ENCODE measurements at regions not wholly inside any gene's neighbourhood (a gene's known extent, or its start where the extent isn't known, plus 50 kb on each side); places are given as distances from the start of the nearest gene placed in this dataset.

DNA sequence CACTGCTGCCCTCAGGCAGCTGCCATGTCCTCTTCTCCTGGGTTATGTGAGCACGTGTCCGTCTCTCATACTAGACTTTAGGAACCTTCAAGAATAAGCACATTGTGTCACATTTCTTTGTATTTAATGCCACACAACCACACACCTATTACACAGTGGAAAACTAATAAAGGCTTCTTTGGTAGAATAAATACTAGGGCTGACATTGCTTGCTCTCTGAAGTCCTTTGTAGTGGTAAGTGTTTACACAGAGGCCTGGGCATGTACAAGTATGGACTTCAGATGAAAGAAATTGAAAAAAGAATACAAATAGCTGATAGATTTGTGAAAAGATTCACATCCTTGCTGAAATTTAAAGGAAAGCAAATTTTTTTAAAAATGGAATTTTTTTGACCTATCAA, 188.1 kb upstream of the CCL2 start:
- Histone ChIP-seq H3K4me2 (ENCODE audit: insufficient read depth, low read length) (no peak overlapping the region), H3K9me1 (replicated peaks; ENCODE audit: control insufficient read depth, extremely low read depth, insufficient read depth, low read length) (no peaks in the 10 kb centered on the region), H3K79me2 (ENCODE audit: control insufficient read depth, insufficient read depth, low read length) (no peaks in the 10 kb centered on the region), H4K20me1 (replicated peaks; ENCODE audit: control insufficient read depth, extremely low read depth, insufficient read depth, low read length) (no peaks in the 10 kb centered on the region), H3K9me3 (replicated peaks; ENCODE audit: control insufficient read depth, insufficient read depth, low read length) (no peaks in the 10 kb centered on the region), H3K4me3 (replicated peaks in 1 of 3; ENCODE audit: insufficient read depth in 1 of 3, low read depth in 1 of 3, low read length in 3 of 3) (no peak overlapping the region), H3K27me3 (ENCODE audit: control insufficient read depth in 2 of 2, insufficient read depth in 2 of 2, low read length in 2 of 2) (no peaks in the 10 kb centered on the region), H3K27ac (ENCODE audit: insufficient read depth, low read depth, low read length) (no peak overlapping the region), H2AFZ (ENCODE audit: low read depth, low read length) (no peak overlapping the region), H3K36me3 (ENCODE audit: control insufficient read depth in 2 of 2, extremely low read depth in 1 of 2, insufficient read depth in 2 of 2, low read length in 2 of 2) (no peaks in the 10 kb centered on the region), H3K9ac (replicated peaks; ENCODE audit: extremely low read depth, insufficient read depth, low read length) (no peak overlapping the region), H3K4me1 (ENCODE audit: control insufficient read depth, extremely low read depth, insufficient read depth, low read length) (no peaks in the 10 kb centered on the region)
- POLR2A ChIA-PET = no interaction called here
- DNase-seq (ENCODE audit: low read depth, low spot score) (no peak), FAIRE-seq (no peak)
- no TSS peak for BruUV-seq (replicated peaks)
- CTCF ChIA-PET = no interaction called here
- intact Hi-C loops (cut with micrococcal nuclease) (no loop called here), dilution Hi-C loops (cut with MboI; ENCODE audit: extremely low pct_ligation_motif_present, low sequenced_read_pairs) (no loop called here)
- no peak for TF ChIP-seq EZH2 (IDR thresholded peaks at IDR 0.05; ENCODE audit: borderline replicate concordance, low read depth, low read length, severe bottlenecking)
- TF ChIP-seq POLR2AphosphoS5 (IDR thresholded peaks at IDR 0.05; ENCODE audit: insufficient read depth, low read depth, low read length) = no peak
- no peak for TF ChIP-seq GATA2 (IDR thresholded peaks at IDR 0.05; ENCODE audit: insufficient read depth, insufficient read length, low read depth, low read length)
- TF ChIP-seq POLR2A (IDR thresholded peaks at IDR 0.05; ENCODE audit: low read depth, low read length) = no peak
- TF ChIP-seq, protein P1, sequence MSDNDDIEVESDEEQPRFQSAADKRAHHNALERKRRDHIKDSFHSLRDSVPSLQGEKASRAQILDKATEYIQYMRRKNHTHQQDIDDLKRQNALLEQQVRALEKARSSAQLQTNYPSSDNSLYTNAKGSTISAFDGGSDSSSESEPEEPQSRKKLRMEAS (IDR thresholded peaks at IDR 0.05; ENCODE audit: insufficient read depth, insufficient read length) = no peak
- TF ChIP-seq, protein P2, sequence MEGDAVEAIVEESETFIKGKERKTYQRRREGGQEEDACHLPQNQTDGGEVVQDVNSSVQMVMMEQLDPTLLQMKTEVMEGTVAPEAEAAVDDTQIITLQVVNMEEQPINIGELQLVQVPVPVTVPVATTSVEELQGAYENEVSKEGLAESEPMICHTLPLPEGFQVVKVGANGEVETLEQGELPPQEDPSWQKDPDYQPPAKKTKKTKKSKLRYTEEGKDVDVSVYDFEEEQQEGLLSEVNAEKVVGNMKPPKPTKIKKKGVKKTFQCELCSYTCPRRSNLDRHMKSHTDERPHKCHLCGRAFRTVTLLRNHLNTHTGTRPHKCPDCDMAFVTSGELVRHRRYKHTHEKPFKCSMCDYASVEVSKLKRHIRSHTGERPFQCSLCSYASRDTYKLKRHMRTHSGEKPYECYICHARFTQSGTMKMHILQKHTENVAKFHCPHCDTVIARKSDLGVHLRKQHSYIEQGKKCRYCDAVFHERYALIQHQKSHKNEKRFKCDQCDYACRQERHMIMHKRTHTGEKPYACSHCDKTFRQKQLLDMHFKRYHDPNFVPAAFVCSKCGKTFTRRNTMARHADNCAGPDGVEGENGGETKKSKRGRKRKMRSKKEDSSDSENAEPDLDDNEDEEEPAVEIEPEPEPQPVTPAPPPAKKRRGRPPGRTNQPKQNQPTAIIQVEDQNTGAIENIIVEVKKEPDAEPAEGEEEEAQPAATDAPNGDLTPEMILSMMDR (IDR thresholded peaks at IDR 0.05; ENCODE audit: extremely low read depth in 1 of 2, insufficient read depth in 1 of 2, low read depth in 1 of 2, low read length in 2 of 2) = no peak
- no peak for TF ChIP-seq FOS (IDR thresholded peaks at IDR 0.05; ENCODE audit: borderline replicate concordance, insufficient read depth, low read length)
- no peak for TF ChIP-seq MYC (IDR thresholded peaks at IDR 0.05; ENCODE audit: low read depth, low read length)
- no peak for TF ChIP-seq JUN (IDR thresholded peaks at IDR 0.05; ENCODE audit: borderline replicate concordance, insufficient read depth, insufficient read length, low read depth)

All from endothelial cell of umbilical vein (primary cell).